Aorta (tissue), 5 donors: ENCODE measurements at regions not wholly inside any gene's neighbourhood (a gene's known extent, or its start where the extent isn't known, plus 50 kb on each side); places are given as distances from the start of the nearest gene placed in this dataset.

Experiments
- ATAC-seq: fragments of 200-7000 bp; cut with Tn5 transposase; one replicate; pipeline ENCODE4 v1.9.1; 2022; ENCODE audit warnings: moderate library complexity; ENCODE audit not compliant: low FRiP score
- DNase-seq, 2 donors: peaks; one replicate each; pipeline ENCODE4 v3.0.0-alpha.2; 2020
- H3K27ac ChIP-seq, 2 donors: one replicate each; pipeline ENCODE4 v1.5.1; 2013; ENCODE audit warnings: low read length in 2 of 2, mild to moderate bottlenecking in 2 of 2, moderate library complexity in 2 of 2, control low read depth in 1 of 2, inconsistent platforms in 1 of 2, low read depth in 1 of 2
- H3K27me3 ChIP-seq, 2 donors: one replicate each; pipeline ENCODE4 v1.6.1; 2013; ENCODE audit warnings: control low read depth in 1 of 2, low read length in 1 of 2, mild to moderate bottlenecking in 1 of 2, moderate library complexity in 1 of 2; ENCODE audit not compliant: insufficient read depth in 2 of 2, control insufficient read depth in 1 of 2
- H3K36me3 ChIP-seq, 2 donors: one replicate each; pipeline ENCODE4 v1.6.1; 2013; ENCODE audit warnings: control low read depth in 1 of 2, low read length in 1 of 2, mild to moderate bottlenecking in 1 of 2; ENCODE audit not compliant: insufficient read depth in 2 of 2, control insufficient read depth in 1 of 2
- H3K4me1 ChIP-seq, 2 donors: one replicate each; pipeline ENCODE4 v1.6.1; 2013; ENCODE audit warnings: low read length in 2 of 2, control low read depth in 1 of 2, mild to moderate bottlenecking in 1 of 2, moderate library complexity in 1 of 2; ENCODE audit not compliant: insufficient read depth in 2 of 2, control insufficient read depth in 1 of 2
- H3K4me3 ChIP-seq, 2 donors: one replicate each; pipeline ENCODE4 v1.5.1; 2013; ENCODE audit warnings: low read length in 2 of 2, control low read depth in 1 of 2, mild to moderate bottlenecking in 1 of 2
- H3K9me3 ChIP-seq: one replicate; pipeline ENCODE4 v1.6.1; 2013; ENCODE audit warnings: mild to moderate bottlenecking, low read length; ENCODE audit not compliant: control insufficient read depth
- WGBS, 2 donors: extraction: QIAGEN DNeasy Blood & Tissue Kit; methylation state at CpG; one replicate each; pipeline ENCODE4 v1.1.7; 2013; 5-methylcytosine and 5-hydroxymethylcytosine counted together
- intact Hi-C, 2 donors: fragments of 100-400 bp; cut with DNase I; formaldehyde crosslinking; loops; one replicate each; pipeline versions ENCODE4 v1.14.2 to v1.15.0; 2022
- donor health status: healthy with polysubstance abuse.
- donor health status: Bipolar disorder and iron deficiency.
- donor health status: DM: no; HTN: no; CAD: no.
- donor health status: DM: no; HTN: no; CAD: no.
- donor health status: DM: yes; HTN: yes; CAD: no.

DNA sequence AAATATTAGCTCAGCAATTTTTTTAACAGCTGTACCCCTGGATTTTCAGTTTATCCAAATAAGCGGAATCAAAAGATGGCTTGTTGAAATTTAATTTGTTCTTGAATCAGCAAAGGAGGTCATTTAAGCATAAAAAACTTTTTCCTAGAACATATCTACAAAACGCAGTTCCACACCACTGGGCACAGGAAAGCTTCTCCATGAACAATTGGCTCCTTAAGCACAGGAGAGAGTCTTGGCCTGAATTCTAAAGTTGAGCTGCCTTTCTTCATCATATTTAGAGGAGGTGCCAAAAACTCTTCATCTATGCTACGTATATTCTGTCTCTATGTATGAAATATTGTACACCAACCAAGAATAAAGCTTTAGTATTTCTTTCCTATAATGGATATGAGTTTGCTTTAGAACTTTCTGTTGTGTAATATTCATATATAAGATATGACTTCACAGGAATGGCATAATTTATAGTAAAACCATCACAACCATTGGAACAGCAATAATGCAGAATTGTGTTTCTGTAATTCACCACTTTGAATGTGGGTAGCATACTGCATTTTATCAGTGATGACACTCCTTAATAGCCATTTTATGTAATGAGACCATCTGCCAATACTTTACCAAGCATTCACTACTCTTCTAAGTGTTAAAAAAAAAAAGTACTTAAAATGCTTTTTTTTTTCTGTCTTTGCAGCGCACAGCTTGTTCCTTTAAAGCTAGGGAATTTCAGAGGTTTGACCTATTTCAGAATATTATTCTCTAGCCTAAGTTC is 263.7 kb downstream of the SLITRK6 start:
- Histone ChIP-seq H3K4me1 (no peaks in the 10 kb centered on the region), H3K4me3 (no peak overlapping the region), H3K9me3 (no peaks in the 10 kb centered on the region), H3K27me3 (no peaks in the 10 kb centered on the region), H3K27ac (no peak overlapping the region), H3K36me3 (no peaks in the 10 kb centered on the region)
- DNase-seq (no peak), ATAC-seq (no peak)
- WGBS, 2 donors: 87 to 89% methylated on average over 4 of the region's 4 CpGs
- intact Hi-C loops: no loop called here

DNA sequence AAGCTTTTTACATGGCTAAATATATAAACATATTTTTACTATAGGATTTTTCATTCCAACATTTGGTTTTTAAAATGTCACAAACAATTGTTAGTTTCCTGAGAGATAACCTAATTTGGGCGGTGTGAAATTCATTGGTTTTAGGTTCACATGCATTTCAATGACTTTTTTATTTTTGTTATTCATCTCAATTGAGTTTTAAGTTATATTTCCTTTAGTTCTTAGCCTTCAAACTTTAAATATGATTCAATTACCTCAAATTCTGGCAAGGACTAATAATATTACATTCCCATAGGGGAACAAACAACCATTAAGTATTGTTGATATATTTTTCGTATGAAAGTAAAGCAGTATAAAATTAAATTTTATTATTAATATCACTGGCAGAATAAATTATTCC is 265.3 kb downstream of the SLITRK6 start:
- intact Hi-C loops: no loop called here
- no peaks in the 10 kb centered on the region for H3K27me3 ChIP-seq
- H3K9me3 ChIP-seq: no peaks in the 10 kb centered on the region
- no peak overlapping the region for H3K4me3 ChIP-seq
- ATAC-seq (no peak), DNase-seq (no peak)
- H3K27ac ChIP-seq: no peak overlapping the region
- H3K36me3 ChIP-seq: no peaks in the 10 kb centered on the region
- H3K4me1 ChIP-seq: no peaks in the 10 kb centered on the region
- WGBS, 2 donors: 85 to 86% methylated on average over 2 of the region's 2 CpGs

DNA sequence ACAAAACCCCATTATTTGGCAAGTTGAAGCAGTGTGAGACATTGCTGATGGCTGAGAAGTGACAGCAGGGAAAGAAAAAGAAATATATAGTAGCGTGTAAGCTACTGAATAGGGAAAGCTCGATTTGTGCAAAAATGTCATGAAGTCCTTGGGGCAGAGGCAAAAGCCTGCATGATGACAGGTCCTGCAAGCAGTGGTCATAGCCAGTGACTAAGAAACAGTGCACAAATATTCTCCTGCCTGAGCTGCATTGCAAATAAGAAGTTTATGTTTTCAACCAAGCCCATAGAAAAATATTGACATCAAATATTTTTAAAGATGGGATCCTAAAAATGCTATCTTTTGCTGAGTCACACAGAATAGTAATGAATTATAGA is 270.0 kb downstream of the SLITRK6 start:
- Histone ChIP-seq H3K27me3 (no peaks in the 10 kb centered on the region), H3K36me3 (no peaks in the 10 kb centered on the region), H3K4me1 (no peaks in the 10 kb centered on the region), H3K27ac (no peak overlapping the region), H3K4me3 (no peak overlapping the region), H3K9me3 (no peaks in the 10 kb centered on the region)
- 54 to 61% methylated on average over 2 of the region's 2 CpGs for WGBS, 2 donors
- no peak for ATAC-seq
- no peak for DNase-seq
- intact Hi-C loops: no loop called here

DNA sequence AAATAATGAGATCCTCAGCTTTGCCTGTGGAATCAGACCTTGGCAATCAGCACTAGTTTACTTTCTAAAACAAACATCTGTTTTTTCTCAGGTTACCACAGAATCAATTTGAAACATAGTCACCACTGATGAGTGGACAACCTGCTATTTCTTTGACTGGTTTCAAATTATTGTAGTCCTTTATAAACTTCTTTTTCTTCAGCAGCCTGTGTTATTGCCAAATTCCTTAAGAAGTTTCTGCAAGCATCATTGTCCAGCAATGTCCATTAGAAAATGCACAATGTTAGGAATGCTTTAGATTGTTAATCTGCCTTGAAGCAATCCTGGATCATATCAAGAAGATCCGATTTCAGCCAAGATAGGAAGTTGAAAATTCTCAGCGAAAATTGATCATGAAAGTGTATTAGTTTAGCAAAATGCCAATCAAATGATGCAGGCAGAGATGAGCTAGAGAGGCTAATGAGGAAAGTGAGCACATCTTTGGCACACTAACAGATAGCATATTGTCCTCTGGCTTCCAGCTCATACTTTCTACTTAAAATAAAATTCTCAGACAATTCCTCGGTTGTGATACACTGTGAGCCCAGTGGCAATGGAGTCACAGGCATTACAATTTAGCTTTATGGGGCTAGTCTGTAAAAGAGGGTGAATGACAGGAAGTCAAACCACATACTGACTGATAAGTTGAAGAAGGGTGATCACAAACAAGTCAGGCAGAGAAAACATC is 270.6 kb downstream of the SLITRK6 start:
- DNase-seq (no peak), ATAC-seq (no peak)
- Histone ChIP-seq H3K9me3 (no peaks in the 10 kb centered on the region), H3K36me3 (no peaks in the 10 kb centered on the region), H3K4me1 (no peaks in the 10 kb centered on the region), H3K27ac (no peak overlapping the region), H3K27me3 (no peaks in the 10 kb centered on the region), H3K4me3 (no peak overlapping the region)
- 49 to 50% methylated on average over 3 of the region's 3 CpGs for WGBS, 2 donors
- intact Hi-C loops: no loop called here

DNA sequence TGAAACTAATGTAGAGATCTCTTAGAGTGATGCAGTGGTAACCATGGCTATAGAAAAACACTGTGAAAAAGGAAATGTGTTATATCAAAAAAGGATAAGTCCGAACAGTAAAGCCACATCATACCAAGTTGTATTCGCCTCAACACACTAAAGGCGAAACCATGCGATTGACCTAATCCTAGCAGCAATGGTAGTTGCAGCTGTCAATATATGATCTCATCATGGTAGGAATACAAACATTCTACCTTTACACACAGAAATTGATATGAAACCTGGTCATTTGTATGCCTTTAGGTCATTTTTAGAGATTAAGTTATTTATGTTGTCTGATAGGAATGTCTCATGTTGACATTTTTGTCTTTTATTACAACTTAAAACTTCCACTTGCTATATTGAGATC is 271.9 kb downstream of the SLITRK6 start:
- Histone ChIP-seq H3K4me1 (no peaks in the 10 kb centered on the region), H3K9me3 (no peaks in the 10 kb centered on the region), H3K27ac (no peak overlapping the region), H3K36me3 (no peaks in the 10 kb centered on the region), H3K27me3 (no peaks in the 10 kb centered on the region), H3K4me3 (no peak overlapping the region)
- ATAC-seq (no peak), DNase-seq (no peak)
- intact Hi-C loops: no loop called here
- 94 to 95% methylated on average over 4 of the region's 4 CpGs for WGBS, 2 donors

DNA sequence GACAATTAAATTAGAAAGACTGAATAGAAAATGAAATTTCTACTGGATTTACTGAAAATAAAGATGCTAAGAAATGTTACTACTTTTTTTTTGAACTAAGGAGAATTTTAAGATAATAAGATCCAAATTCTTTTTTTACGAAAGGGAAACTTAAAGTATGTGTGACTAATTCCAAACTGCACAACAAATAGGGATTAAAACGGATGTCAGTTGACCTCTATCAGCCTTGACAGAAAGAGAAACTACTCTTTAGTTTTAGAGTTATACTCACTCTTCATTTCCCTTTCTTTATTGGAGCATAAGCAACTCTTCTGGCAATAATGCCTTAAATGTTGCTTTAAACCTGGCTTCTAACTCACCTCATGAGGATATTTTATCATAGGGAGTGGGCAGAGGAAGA is 273.8 kb downstream of the SLITRK6 start:
- H3K27ac ChIP-seq: no peak overlapping the region
- DNase-seq (no peak), ATAC-seq (no peak)
- H3K4me3 ChIP-seq: no peak overlapping the region
- no peaks in the 10 kb centered on the region for H3K27me3 ChIP-seq
- WGBS, 2 donors: 74 to 84% methylated on average over 2 of the region's 2 CpGs
- H3K9me3 ChIP-seq: no peaks in the 10 kb centered on the region
- H3K4me1 ChIP-seq: no peaks in the 10 kb centered on the region
- no peaks in the 10 kb centered on the region for H3K36me3 ChIP-seq
- intact Hi-C loops: no loop called here

DNA sequence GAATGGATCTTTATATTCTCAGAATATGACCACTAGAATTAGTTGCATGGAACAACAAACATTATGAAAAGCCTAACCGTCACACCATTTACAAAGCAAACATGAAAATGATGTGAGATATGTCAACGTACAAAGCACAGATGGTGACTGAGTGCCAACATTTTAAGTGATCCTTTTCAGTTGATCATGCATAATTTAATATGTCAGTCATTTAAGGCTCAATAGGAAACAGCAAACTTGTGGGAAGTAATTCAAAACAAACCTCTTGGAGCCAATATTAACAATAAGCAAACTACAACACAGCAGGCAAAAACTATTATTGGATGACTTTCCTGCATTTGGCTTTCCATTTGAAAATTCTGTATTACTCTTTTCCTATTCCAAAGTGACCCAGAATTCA is 277.6 kb downstream of the SLITRK6 start:
- H3K36me3 ChIP-seq: no peaks in the 10 kb centered on the region
- no peaks in the 10 kb centered on the region for H3K27me3 ChIP-seq
- intact Hi-C loops: no loop called here
- no peak overlapping the region for H3K27ac ChIP-seq
- no peak overlapping the region for H3K4me3 ChIP-seq
- no peaks in the 10 kb centered on the region for H3K9me3 ChIP-seq
- H3K4me1 ChIP-seq: no peaks in the 10 kb centered on the region
- ATAC-seq (no peak), DNase-seq (no peak)
- 2 to 5% methylated on average over 2 of the region's 2 CpGs for WGBS, 2 donors

DNA sequence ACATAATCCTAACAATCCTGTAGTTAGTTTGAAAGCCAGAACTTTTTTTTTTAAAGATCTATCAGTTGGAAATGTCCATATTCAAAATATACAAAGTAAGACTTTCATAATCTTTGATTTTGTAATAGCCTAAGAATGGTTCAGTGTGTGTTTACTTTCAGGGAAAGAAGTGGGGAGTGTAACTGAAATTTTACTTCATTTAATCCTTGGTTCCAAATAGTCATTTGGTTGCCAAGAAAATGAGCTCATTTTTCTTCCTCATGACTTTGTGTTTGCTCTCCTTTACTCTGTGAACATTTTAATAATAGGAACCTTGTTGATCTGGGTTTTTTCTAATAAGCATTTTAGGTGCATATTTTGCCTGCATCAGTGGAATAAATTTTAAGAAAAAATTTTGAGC is 278.8 kb downstream of the SLITRK6 start:
- intact Hi-C loops: no loop called here
- H3K4me3 ChIP-seq: no peak overlapping the region

DNA sequence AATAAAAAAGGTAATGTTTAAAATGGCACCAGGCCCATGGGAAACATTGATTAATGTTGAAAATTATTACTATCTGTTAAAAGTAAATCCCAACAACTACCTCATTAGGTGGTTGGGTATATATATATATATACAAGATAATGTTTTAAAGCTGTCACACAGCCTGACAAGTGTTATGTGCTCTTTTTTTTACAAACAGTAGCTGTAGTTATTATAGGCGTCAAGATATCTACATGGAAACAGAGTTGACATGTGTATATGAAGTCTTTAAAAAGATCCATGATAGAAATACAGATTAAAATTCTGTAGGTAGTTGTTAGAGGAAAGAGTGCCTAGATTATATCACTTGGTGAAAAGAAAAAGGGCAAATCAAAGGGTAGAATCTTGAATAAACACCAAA is 279.9 kb downstream of the SLITRK6 start:
- DNase-seq (no peak), ATAC-seq (no peak)
- H3K36me3 ChIP-seq: no peaks in the 10 kb centered on the region
- intact Hi-C loops: no loop called here
- 42 to 49% methylated on average over 1 of the region's 1 CpG for WGBS, 2 donors
- no peaks in the 10 kb centered on the region for H3K4me1 ChIP-seq
- no peak overlapping the region for H3K27ac ChIP-seq
- no peak overlapping the region for H3K4me3 ChIP-seq
- H3K9me3 ChIP-seq: no peaks in the 10 kb centered on the region
- H3K27me3 ChIP-seq: no peaks in the 10 kb centered on the region

More for the DNA sequence above, 278.8 kb downstream of the SLITRK6 start:
- Histone ChIP-seq H3K27ac (no peak overlapping the region), H3K9me3 (no peaks in the 10 kb centered on the region), H3K4me1 (no peaks in the 10 kb centered on the region), H3K27me3 (no peaks in the 10 kb centered on the region), H3K36me3 (no peaks in the 10 kb centered on the region)
- ATAC-seq (peak; percentile 68), DNase-seq (no peak)
